ENCODE measurements at regions not wholly inside any gene's neighbourhood (a gene's known extent, or its start where the extent isn't known, plus 50 kb on each side); places are given as distances from the start of the nearest gene placed in this dataset.

DNA sequence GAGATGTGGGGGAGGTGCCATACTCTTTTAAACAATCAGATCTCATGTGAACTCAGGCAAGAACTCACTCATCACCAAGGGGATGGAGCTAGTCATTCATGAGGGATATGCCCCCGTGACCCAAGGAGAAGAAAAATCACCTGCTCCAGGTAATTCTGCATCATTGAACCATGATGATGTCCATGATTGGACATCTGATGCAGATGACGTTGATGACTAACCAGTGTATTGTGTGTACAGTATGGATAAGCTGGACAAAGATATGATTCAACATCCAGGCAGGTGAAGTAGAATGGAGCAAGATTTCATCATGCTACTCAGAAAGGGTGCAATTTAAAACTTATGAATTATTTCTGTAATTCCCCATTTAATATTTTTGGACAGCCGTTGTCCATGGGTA lies 286.4 kb upstream of the SMIM31 start (continued):
- TF ChIP-seq KDM4A (IDR thresholded peaks at IDR 0.05; ENCODE audit: low read depth, low read length, severe bottlenecking) (no peak), JUN (IDR thresholded peaks at IDR 0.05; ENCODE audit: low read depth, low read length) (no peak), RNF2 (IDR thresholded peaks at IDR 0.05; ENCODE audit: borderline replicate concordance, low read depth, low read length, missing control alignments, poor library complexity, severe bottlenecking) (no peak), KDM1A (IDR thresholded peaks at IDR 0.05; ENCODE audit: borderline replicate concordance, low read length) (no peak)
- TF ChIP-seq, protein P1, sequence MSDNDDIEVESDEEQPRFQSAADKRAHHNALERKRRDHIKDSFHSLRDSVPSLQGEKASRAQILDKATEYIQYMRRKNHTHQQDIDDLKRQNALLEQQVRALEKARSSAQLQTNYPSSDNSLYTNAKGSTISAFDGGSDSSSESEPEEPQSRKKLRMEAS (IDR thresholded peaks at IDR 0.05): no peak

All from H1 (cell line).